Activated CD8-positive, alpha-beta memory T cell treated with anti-CD3 and anti-CD28 coated beads, Interleukin-2, amount 10 ng/mL, durations not matched to agents 7 days and 5 days (primary cell): ENCODE measurements at regions not wholly inside any gene's neighbourhood (a gene's known extent, or its start where the extent isn't known, plus 50 kb on each side); places are given as distances from the start of the nearest gene placed in this dataset.

Experiments used
- ATAC-seq: fragments of 150-1000 bp; cut with Tn5 transposase; one replicate; pipeline ENCODE4 v1.10.0; 2021; ENCODE audit warnings: moderate library complexity
- CTCF ChIA-PET: fragments of 350-600 bp; sonication (Branson Sonifier 250); formaldehyde crosslinking; loops from one replicate; lab custom pipeline; 2021; ENCODE audit warnings: antibody characterized with exemption; lab: Charles Lee
- DNase-seq: peaks from one replicate; pipeline ENCODE4 v3.0.0-alpha.2; 2020
- H3K27ac Mint-ChIP-seq: one replicate; pipeline ENCODE4 v1.8.0; 2021; ENCODE audit warnings: mild to moderate bottlenecking, mixed read lengths
- H3K27me3 Mint-ChIP-seq: one replicate; pipeline ENCODE4 v1.8.0; 2021; ENCODE audit warnings: mixed read lengths
- H3K36me3 Mint-ChIP-seq: one replicate; pipeline ENCODE4 v1.8.0; 2021; ENCODE audit warnings: mild to moderate bottlenecking, mixed read lengths
- H3K4me1 Mint-ChIP-seq: one replicate; pipeline ENCODE4 v1.8.0; 2021; ENCODE audit warnings: mixed read lengths
- H3K4me3 Mint-ChIP-seq: one replicate; pipeline ENCODE4 v1.8.0; 2021; ENCODE audit warnings: mild to moderate bottlenecking, moderate library complexity, mixed read lengths
- H3K9me3 Mint-ChIP-seq: one replicate; pipeline ENCODE4 v1.8.0; 2022; ENCODE audit warnings: low read depth, mixed read lengths

GRCh38 chr14:28901631-28902030 lies 135.0 kb downstream of the FOXG1 start:
- CTCF ChIA-PET, result no interaction called here
- no peak overlapping the region for H3K4me3 Mint-ChIP-seq
- peaks cover 2% of the 10 kb centered on the region for H3K9me3 Mint-ChIP-seq
- ATAC-seq (no peak), DNase-seq (no peak)
- no peaks in the 10 kb centered on the region for H3K27me3 Mint-ChIP-seq
- H3K36me3 Mint-ChIP-seq, result no peaks in the 10 kb centered on the region
- H3K4me1 Mint-ChIP-seq, result no peaks in the 10 kb centered on the region
- no peak overlapping the region for H3K27ac Mint-ChIP-seq

- H3K9me3 Mint-ChIP-seq, result peaks cover 5% of the 10 kb centered on the region
- no peaks in the 10 kb centered on the region for H3K27me3 Mint-ChIP-seq
- CTCF ChIA-PET, result no interaction called here
- ATAC-seq, result no peak
- no peak overlapping the region for H3K4me3 Mint-ChIP-seq
- H3K27ac Mint-ChIP-seq, result no peak overlapping the region
- no peak for DNase-seq
- no peaks in the 10 kb centered on the region for H3K36me3 Mint-ChIP-seq
- no peaks in the 10 kb centered on the region for H3K4me1 Mint-ChIP-seq
Observed at GRCh38 chr14:28902930-28903329, 136.3 kb downstream of the FOXG1 start.

GRCh38 chr14:28911521-28911920 lies 144.9 kb downstream of the FOXG1 start:
- no peak overlapping the region for H3K4me3 Mint-ChIP-seq
- no peaks in the 10 kb centered on the region for H3K27me3 Mint-ChIP-seq
- DNase-seq, result no peak
- H3K27ac Mint-ChIP-seq, result no peak overlapping the region
- peaks cover 22% of the 10 kb centered on the region for H3K9me3 Mint-ChIP-seq
- CTCF ChIA-PET, result no interaction called here
- no peaks in the 10 kb centered on the region for H3K36me3 Mint-ChIP-seq
- H3K4me1 Mint-ChIP-seq, result no peaks in the 10 kb centered on the region
- ATAC-seq, result no peak

GRCh38 chr14:28913056-28913455 lies 146.5 kb downstream of the FOXG1 start:
- no peak overlapping the region for H3K27ac Mint-ChIP-seq
- no peaks in the 10 kb centered on the region for H3K36me3 Mint-ChIP-seq
- H3K4me1 Mint-ChIP-seq, result no peaks in the 10 kb centered on the region
- ATAC-seq (no peak), DNase-seq (no peak)
- H3K9me3 Mint-ChIP-seq, result peaks cover 18% of the 10 kb centered on the region
- no peaks in the 10 kb centered on the region for H3K27me3 Mint-ChIP-seq
- CTCF ChIA-PET, result no interaction called here
- H3K4me3 Mint-ChIP-seq, result no peak overlapping the region

- CTCF ChIA-PET, result no interaction called here
- H3K4me3 Mint-ChIP-seq, result no peak overlapping the region
- H3K36me3 Mint-ChIP-seq, result no peaks in the 10 kb centered on the region
- DNase-seq, result no peak
- no peaks in the 10 kb centered on the region for H3K27me3 Mint-ChIP-seq
- no peak overlapping the region for H3K27ac Mint-ChIP-seq
- no peak for ATAC-seq
- peaks cover 7% of the 10 kb centered on the region for H3K9me3 Mint-ChIP-seq
- H3K4me1 Mint-ChIP-seq, result no peaks in the 10 kb centered on the region
Observed at GRCh38 chr14:28926122-28926521, 159.5 kb downstream of the FOXG1 start.

- DNase-seq (no peak), ATAC-seq (no peak)
- CTCF ChIA-PET, result no interaction called here
- Mint-ChIP-seq H3K4me3 (no peak overlapping the region), H3K4me1 (no peaks in the 10 kb centered on the region), H3K9me3 (peaks cover 20% of the 10 kb centered on the region), H3K27me3 (no peaks in the 10 kb centered on the region), H3K36me3 (no peaks in the 10 kb centered on the region), H3K27ac (no peak overlapping the region)
Observed at GRCh38 chr14:28931999-28932398, 165.4 kb downstream of the FOXG1 start.

GRCh38 chr14:28936601-28937000 lies 170.0 kb downstream of the FOXG1 start:
- H3K4me1 Mint-ChIP-seq, result no peaks in the 10 kb centered on the region
- CTCF ChIA-PET, result no interaction called here
- H3K9me3 Mint-ChIP-seq, result peaks cover 19% of the 10 kb centered on the region
- ATAC-seq (no peak), DNase-seq (no peak)
- H3K27ac Mint-ChIP-seq, result no peak overlapping the region
- no peaks in the 10 kb centered on the region for H3K27me3 Mint-ChIP-seq
- H3K36me3 Mint-ChIP-seq, result no peaks in the 10 kb centered on the region
- H3K4me3 Mint-ChIP-seq, result no peak overlapping the region

- no peak for DNase-seq
- ATAC-seq, result no peak
- CTCF ChIA-PET, result no interaction called here
- H3K9me3 Mint-ChIP-seq, result peaks cover 13% of the 10 kb centered on the region
- no peaks in the 10 kb centered on the region for H3K27me3 Mint-ChIP-seq
- H3K27ac Mint-ChIP-seq, result no peak overlapping the region
- no peak overlapping the region for H3K4me3 Mint-ChIP-seq
- H3K4me1 Mint-ChIP-seq, result no peaks in the 10 kb centered on the region
- H3K36me3 Mint-ChIP-seq, result no peaks in the 10 kb centered on the region
Observed at GRCh38 chr14:28941758-28942157, 175.2 kb downstream of the FOXG1 start.

- Mint-ChIP-seq H3K4me3 (no peak overlapping the region), H3K4me1 (no peaks in the 10 kb centered on the region), H3K36me3 (no peaks in the 10 kb centered on the region), H3K27ac (no peak overlapping the region), H3K9me3 (peaks cover 15% of the 10 kb centered on the region), H3K27me3 (no peaks in the 10 kb centered on the region)
- ATAC-seq (no peak), DNase-seq (no peak)
- CTCF ChIA-PET, result no interaction called here
Observed at GRCh38 chr14:28944605-28945004, 178.0 kb downstream of the FOXG1 start.

GRCh38 chr14:28946267-28946666 lies 179.7 kb downstream of the FOXG1 start:
- H3K4me1 Mint-ChIP-seq, result no peaks in the 10 kb centered on the region
- peaks cover 16% of the 10 kb centered on the region for H3K9me3 Mint-ChIP-seq
- H3K4me3 Mint-ChIP-seq, result no peak overlapping the region
- DNase-seq (no peak), ATAC-seq (no peak)
- no peaks in the 10 kb centered on the region for H3K36me3 Mint-ChIP-seq
- H3K27ac Mint-ChIP-seq, result no peak overlapping the region
- CTCF ChIA-PET, result no interaction called here
- no peaks in the 10 kb centered on the region for H3K27me3 Mint-ChIP-seq

GRCh38 chr14:28949503-28949902 lies 182.9 kb downstream of the FOXG1 start:
- ATAC-seq (no peak), DNase-seq (no peak)
- no peaks in the 10 kb centered on the region for H3K4me1 Mint-ChIP-seq
- no peaks in the 10 kb centered on the region for H3K27me3 Mint-ChIP-seq
- no peak overlapping the region for H3K4me3 Mint-ChIP-seq
- no peak overlapping the region for H3K27ac Mint-ChIP-seq
- H3K36me3 Mint-ChIP-seq, result no peaks in the 10 kb centered on the region
- H3K9me3 Mint-ChIP-seq, result peaks cover 22% of the 10 kb centered on the region
- CTCF ChIA-PET, result no interaction called here

GRCh38 chr14:28952161-28952560 lies 185.6 kb downstream of the FOXG1 start:
- H3K9me3 Mint-ChIP-seq, result peaks cover 23% of the 10 kb centered on the region

GRCh38 chr14:28952666-28953065 lies 186.1 kb downstream of the FOXG1 start:
- no peaks in the 10 kb centered on the region for H3K4me1 Mint-ChIP-seq
- H3K9me3 Mint-ChIP-seq, result peaks cover 23% of the 10 kb centered on the region
- DNase-seq, result no peak
- no peaks in the 10 kb centered on the region for H3K27me3 Mint-ChIP-seq
- no peak for ATAC-seq
- no peak overlapping the region for H3K27ac Mint-ChIP-seq
- H3K4me3 Mint-ChIP-seq, result no peak overlapping the region
- H3K36me3 Mint-ChIP-seq, result no peaks in the 10 kb centered on the region
- CTCF ChIA-PET, result no interaction called here

More at GRCh38 chr14:28952161-28952560, 185.6 kb downstream of the FOXG1 start:
- no peak for DNase-seq
- H3K27ac Mint-ChIP-seq, result no peak overlapping the region
- no peaks in the 10 kb centered on the region for H3K27me3 Mint-ChIP-seq
- CTCF ChIA-PET, result no interaction called here
- no peaks in the 10 kb centered on the region for H3K36me3 Mint-ChIP-seq
- no peaks in the 10 kb centered on the region for H3K4me1 Mint-ChIP-seq
- H3K4me3 Mint-ChIP-seq, result no peak overlapping the region
- ATAC-seq, result no peak

GRCh38 chr14:28953973-28954372 lies 187.4 kb downstream of the FOXG1 start:
- H3K36me3 Mint-ChIP-seq, result no peaks in the 10 kb centered on the region
- DNase-seq, result no peak
- ATAC-seq, result no peak
- CTCF ChIA-PET, result no interaction called here
- H3K9me3 Mint-ChIP-seq, result peaks cover 23% of the 10 kb centered on the region
- no peaks in the 10 kb centered on the region for H3K4me1 Mint-ChIP-seq
- no peak overlapping the region for H3K27ac Mint-ChIP-seq
- H3K27me3 Mint-ChIP-seq, result no peaks in the 10 kb centered on the region
- H3K4me3 Mint-ChIP-seq, result no peak overlapping the region
